Limb (tissue), 2 donors: ENCODE measurements at regions not wholly inside any gene's neighbourhood (a gene's known extent, or its start where the extent isn't known, plus 50 kb on each side); places are given as distances from the start of the nearest gene placed in this dataset.
A peak's percentile ranks its signal among the peaks of the same experiment; 100 is the strongest.
"Not testable (repeated sequence)": the region's sequence is repeated elsewhere in the genome, so short reads cannot be mapped to it uniquely, and the experiment has no call there.

ENCODE experiments used
- DNase-seq, 2 donors: peaks; one replicate each; pipeline ENCODE4 v3.0.0-alpha.2; 2016; ENCODE audit errors: extremely low spot score in 2 of 2

- DNase-seq, result peak; percentile 34 to 39
These were observed 283.7 kb downstream of the BTBD3 start for GRCh38 chr20:12201289-12201991.

GRCh38 chr20:12203399-12203798 is 285.7 kb downstream of the BTBD3 start:
- DNase-seq, result no peak

DNA sequence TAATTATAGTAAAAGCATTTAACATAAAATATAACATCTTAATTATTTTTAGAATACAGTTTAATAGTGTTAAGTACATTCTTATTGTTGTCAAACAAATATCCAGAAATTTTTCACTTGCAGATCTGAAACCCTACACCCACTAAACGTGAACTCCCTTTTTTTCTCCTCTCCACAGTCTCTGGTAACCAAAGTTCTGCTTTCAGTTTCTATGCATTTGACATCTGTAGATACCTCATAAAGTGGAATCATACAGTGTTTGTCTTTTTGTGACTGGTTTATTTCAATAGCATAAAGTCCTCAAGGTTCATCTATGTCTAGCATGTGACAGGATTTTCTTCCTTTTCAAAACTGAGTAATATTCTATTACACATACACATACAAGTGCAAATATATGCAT is 286.3 kb downstream of the BTBD3 start:
- no peak for DNase-seq

GRCh38 chr20:12207875-12208274 is 290.2 kb downstream of the BTBD3 start:
- no peak for DNase-seq

DNA sequence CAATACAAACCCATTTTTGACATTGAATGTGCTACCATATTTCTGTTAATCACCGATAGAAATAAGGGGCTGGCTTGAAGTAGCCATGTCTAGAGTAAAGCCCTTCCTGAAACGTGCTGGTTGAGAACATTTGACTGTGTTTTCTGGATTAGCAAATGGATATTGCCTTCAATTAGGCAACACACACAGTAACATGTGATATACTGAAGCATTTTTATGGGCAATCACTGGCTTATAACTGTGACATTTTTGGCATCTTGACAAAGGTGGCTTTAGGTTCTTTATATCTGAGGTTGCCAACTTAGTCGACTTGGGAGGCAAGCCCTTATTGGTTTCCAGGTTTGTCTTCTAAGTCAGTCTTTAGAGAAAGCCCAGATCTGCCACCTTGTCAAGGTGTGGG is 292.9 kb downstream of the BTBD3 start:
- DNase-seq, result no peak

GRCh38 chr20:12211361-12211760 is 293.7 kb downstream of the BTBD3 start:
- DNase-seq, result no peak

DNA sequence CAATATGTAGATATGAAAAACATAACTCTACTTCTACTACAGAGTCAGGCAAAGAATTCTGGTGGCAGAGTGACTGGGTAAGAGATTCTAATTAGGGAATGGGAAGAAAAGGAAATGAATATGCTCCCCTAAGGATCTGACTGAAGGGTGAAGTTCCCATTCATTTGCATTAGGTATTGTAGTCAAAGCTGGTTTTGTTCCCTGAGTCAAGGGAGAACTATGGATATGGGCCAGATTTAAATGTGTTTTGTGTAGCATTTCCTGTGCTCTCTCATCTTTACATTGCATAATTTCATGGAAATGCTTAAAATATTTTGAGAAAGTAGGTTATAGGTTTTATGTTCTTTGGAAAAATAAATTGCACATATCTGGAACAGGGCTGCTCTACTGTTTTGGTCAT is 299.7 kb downstream of the BTBD3 start:
- DNase-seq, result no peak

DNA sequence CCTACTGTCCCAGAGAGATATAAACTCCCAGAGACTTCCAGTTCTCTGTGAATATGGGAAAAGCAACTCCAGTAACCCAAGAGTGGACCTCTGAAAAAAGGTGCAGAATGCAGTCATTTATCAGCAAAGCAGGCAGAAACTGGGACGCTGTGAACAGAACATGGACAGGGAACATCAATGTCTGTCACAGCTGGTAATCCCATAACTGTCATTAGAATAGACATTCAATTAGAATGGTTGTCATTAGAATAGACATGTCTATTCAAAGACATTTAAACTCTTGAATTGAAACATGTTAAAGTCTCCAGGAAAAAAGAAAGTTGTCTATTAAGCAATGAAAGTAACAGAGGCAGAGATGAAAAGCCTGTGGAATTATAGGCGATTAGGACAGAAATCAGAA is 302.1 kb downstream of the BTBD3 start:
- DNase-seq, result no peak

GRCh38 chr20:12223057-12223456 is 305.4 kb downstream of the BTBD3 start:
- no peak for DNase-seq

GRCh38 chr20:12225898-12226297 is 308.2 kb downstream of the BTBD3 start:
- DNase-seq, result no peak

DNA sequence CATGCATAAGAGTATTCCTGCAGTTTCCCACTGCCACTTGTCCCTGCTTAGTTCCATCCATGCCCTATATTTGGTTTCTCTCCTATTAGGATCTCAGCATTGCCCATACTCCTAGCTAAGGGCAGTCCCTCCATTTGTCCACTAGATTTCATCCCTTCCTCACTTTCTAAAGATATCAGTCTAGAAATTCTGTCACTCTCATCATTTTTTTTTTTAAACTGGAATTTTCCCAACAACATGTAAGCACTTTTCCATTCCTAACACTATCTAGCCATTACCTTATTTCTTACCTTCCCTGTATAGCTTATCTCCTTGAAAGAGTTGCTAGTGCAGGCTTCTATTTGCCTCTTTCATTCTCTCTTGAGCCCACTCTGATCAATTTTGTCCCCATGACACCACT is 312.2 kb downstream of the BTBD3 start:
- no peak for DNase-seq

DNA sequence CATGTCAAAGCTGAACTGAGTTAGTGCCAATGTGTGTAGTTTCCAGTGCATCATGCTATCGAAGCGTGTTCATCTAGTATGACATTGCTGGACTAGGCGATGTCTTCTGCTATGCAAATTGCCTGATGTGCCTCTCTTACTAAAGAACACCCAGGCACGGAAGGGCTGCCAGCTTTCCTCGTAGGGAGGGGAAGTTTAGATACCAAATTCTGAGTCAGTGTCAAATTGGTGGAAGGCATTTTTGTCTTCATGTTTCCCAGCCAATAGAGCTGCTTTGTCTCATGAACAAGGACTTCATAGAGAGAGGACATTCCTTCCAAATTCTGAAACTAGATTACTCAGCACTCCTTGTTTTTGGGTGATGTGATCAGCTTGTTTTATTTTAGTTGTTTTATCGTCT is 320.1 kb downstream of the BTBD3 start:
- DNase-seq, result peak in 1 of 2 donors; percentile 26

- DNase-seq, result no peak
These were observed 323.4 kb downstream of the BTBD3 start for GRCh38 chr20:12241065-12241464.

DNA sequence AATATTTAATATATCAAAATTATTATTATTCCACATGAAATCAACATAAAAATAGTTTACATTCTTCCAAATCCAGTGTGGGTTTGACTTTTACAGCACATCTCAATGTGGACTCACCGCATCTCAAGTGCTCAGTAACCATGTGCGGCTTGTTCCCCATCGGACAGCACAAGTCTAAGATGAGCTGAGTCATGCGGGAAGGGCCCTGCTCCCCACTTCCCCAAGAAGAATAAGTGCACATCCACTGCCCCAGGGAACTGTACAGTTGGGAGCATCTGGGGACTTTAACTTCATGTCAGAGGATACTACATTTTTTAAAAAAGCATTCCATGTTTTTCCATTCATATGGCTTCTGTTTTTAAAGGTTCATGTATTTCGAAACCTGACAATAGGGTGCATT is 325.6 kb downstream of the BTBD3 start:
- no peak for DNase-seq

DNA sequence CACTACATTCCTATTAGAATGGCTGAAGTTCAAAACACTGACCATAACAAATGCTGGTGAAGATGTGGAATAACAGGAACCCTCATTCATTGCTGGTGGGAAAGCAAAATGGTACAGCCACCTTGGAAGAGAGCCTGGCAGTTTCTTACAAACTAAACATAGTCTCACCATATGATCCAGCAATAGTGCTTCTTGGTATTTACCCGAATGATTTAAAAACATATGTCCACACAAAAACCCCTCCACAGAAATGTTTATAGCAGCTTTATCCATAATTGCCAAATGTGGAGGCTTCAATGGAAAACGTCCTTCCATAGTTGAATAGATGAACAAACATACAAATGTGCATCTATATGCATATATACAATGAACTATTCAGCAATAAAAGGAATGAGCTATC is 330.8 kb downstream of the BTBD3 start:
- no peak for DNase-seq

GRCh38 chr20:12250661-12251060 is 333.0 kb downstream of the BTBD3 start:
- not testable (repeated sequence) for DNase-seq

- no peak for DNase-seq
These were observed 335.1 kb downstream of the BTBD3 start for GRCh38 chr20:12252793-12253192.

DNA sequence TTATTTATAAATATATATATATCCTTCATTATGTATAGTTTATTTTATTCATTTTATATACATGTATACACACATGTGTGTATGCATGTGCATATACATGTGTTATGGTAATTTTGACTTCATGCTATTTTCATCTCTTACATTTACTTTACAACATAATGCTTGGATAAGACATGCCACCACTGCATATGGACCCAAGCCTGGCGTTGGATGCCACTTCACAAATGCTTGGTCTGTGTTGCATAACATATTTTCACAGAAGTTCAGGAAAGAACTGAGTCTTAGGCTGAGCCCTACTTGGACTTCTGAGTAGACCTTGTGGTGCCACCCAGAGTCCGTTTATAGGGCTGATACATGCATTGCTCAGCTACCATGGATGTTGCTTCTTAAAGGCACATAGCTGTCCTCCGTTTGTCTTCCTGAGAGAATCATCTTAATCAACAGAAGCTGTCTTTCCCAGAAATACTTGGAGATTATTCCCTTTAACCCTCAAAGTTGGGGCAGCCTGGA is 337.8 kb downstream of the BTBD3 start:
- no peak for DNase-seq

GRCh38 chr20:12256806-12257205 is 339.1 kb downstream of the BTBD3 start:
- DNase-seq, result no peak

- DNase-seq, result no peak
These were observed 345.1 kb downstream of the BTBD3 start for GRCh38 chr20:12262747-12263146.

DNA sequence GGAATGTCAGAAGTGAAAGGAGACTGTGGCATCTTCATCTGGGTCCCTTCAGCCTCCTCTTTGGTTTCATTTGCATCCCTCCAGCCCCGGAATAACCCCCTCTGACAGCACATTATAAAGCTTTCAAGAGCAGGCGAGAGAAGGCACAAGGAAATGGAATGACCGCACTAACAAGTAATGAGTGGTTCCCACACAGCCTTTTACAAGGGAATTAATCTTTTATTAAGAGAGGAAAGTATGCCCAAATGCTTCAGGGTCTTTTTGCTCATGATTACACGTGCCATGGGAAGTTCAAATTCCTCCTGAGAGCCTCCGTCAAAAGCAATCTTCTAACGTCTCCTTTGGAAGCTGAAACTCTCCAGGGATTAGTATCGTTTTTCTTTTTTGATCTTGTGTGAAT is 347.0 kb downstream of the BTBD3 start:
- DNase-seq, result no peak

GRCh38 chr20:12265662-12266061 is 348.0 kb downstream of the BTBD3 start:
- no peak for DNase-seq

DNA sequence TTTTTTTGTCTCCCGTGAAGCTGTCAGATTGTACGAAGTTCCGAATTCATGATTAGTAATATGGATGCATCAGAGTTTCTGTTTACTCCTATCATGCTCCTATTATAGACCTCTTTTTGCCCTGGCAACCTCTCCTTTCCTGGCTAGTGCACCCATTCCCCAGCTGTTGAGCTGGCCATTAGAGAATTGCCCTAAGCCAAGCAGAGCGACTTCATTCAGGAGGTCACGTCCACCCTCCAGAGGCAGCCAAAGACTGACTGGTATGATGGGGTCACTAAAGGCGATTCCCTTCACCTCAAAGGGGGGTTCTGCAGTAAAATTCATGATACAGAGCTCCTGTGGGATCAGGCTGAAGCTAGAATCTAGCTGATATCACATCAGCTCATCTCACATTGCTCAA is 351.9 kb downstream of the BTBD3 start:
- DNase-seq, result no peak

DNA sequence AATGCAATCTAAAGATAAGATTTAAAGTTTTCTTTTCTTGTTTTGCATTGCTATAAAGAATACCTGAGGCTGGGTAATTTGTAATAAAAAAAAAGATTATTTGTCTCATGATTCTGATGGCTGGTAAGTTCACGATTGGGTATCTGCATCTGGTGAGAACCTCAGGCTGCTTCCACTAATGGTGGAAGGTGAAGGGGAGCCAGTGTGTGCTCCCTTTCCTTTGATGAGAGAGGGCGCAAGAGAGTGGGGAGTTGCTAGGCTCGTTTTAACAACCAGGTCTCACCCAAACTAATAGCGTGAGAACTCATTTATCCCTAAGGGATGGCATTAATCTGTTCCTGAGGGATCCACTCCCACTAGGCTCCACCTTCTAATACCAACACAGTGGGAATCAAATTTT is 353.2 kb downstream of the BTBD3 start:
- DNase-seq, result no peak
